ENCODE measurements at regions not wholly inside any gene's neighbourhood (a gene's known extent, or its start where the extent isn't known, plus 50 kb on each side); places are given as distances from the start of the nearest gene placed in this dataset.

DNA sequence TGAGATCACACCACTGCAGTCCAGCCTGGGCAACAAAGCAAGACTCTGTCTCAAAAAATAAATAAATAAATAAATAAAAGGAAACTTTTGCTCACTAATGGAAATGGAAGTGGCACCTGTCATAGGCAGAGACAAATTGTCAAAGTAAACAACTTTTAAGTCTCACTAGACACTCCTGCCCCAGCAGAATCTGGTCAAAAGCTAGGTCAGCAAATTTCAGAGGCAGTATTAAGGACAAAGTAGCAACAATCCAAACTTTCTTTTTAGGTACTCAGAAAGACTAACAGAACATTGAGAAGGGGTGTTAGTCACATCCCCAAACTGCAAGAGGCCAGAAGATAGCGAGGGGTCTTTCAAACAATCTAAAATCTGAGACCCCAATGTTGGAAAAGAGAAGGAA lies 101.4 kb upstream of the MSX2 start:
- no peak for TF ChIP-seq POLR2A (IDR thresholded peaks at IDR 0.05; ENCODE audit: low read length)
- no peak for TF ChIP-seq GATA1 (IDR thresholded peaks at IDR 0.05; ENCODE audit: low read depth, low read length)

Data from erythroblast (primary cell).